SU-DHL-6 (cell line): ENCODE measurements at regions not wholly inside any gene's neighbourhood (a gene's known extent, or its start where the extent isn't known, plus 50 kb on each side); places are given as distances from the start of the nearest gene placed in this dataset.

Experiments
- H2AFZ ChIP-seq: fragments of 200-600 bp; sonication (generic); 2 replicates; pipeline ENCODE4 v1.6.1; 2014; ENCODE audit warnings: low read depth, mild to moderate bottlenecking, moderate library complexity, mixed read lengths, antibody characterized with exemption, low read length; ENCODE audit not compliant: severe bottlenecking
- H3F3A ChIP-seq: fragments of 200-600 bp; shearing (Covaris generic); 2 replicates; pipeline ENCODE4 v1.6.0; 2016; ENCODE audit warnings: antibody characterized with exemption, mild to moderate bottlenecking; ENCODE audit not compliant: insufficient read depth
- H3K27ac ChIP-seq: fragments of 200-600 bp; sonication (generic); 2 replicates; pipeline ENCODE4 v1.5.1; 2016; ENCODE audit warnings: low read depth, mild to moderate bottlenecking, low read length, moderate library complexity, mixed read lengths
- H3K27me3 ChIP-seq: fragments of 200-600 bp; sonication (generic), shearing (Covaris generic); 2 replicates; pipeline ENCODE4 v1.6.0; 2014; ENCODE audit warnings: mild to moderate bottlenecking, low read length
- H3K36me3 ChIP-seq: fragments of 200-600 bp; sonication (generic); 2 replicates; pipeline ENCODE4 v1.6.1; 2014; ENCODE audit warnings: mild to moderate bottlenecking, low read length, mixed read lengths
- H3K4me2 ChIP-seq: fragments of 300-600, 200-600 bp; shearing (Covaris generic), sonication (generic); 2 replicates; pipeline ENCODE4 v1.6.0; 2014; ENCODE audit warnings: low read length, low read depth, mild to moderate bottlenecking; ENCODE audit not compliant: poor library complexity, severe bottlenecking
- H3K4me3 ChIP-seq: fragments of 200-600 bp; sonication (generic); 2 replicates; pipeline ENCODE4 v1.5.1; 2014; ENCODE audit warnings: antibody characterized with exemption, low read length, mild to moderate bottlenecking, mixed read lengths; ENCODE audit not compliant: insufficient read depth, poor library complexity, severe bottlenecking
- H3K79me2 ChIP-seq: fragments of 200-600 bp; sonication (generic); 2 replicates; pipeline ENCODE4 v1.6.1; 2014; ENCODE audit warnings: mild to moderate bottlenecking, low read length, moderate library complexity; ENCODE audit not compliant: insufficient read depth
- H3K9ac ChIP-seq: fragments of 200-600 bp; sonication (generic); 2 replicates; pipeline ENCODE4 v1.7.0; 2014; ENCODE audit warnings: mild to moderate bottlenecking, low read length
- H3K9me2 ChIP-seq: fragments of 200-600 bp; sonication (generic); replicated peaks from 2 replicates; pipeline ENCODE4 v1.6.1; 2014; ENCODE audit warnings: low read length; ENCODE audit not compliant: insufficient read depth
- H3K9me3 ChIP-seq: fragments of 200-600 bp; sonication (generic); 2 replicates; pipeline ENCODE4 v1.6.1; 2014; ENCODE audit warnings: low read length, mixed read lengths; ENCODE audit not compliant: insufficient read depth
- H4K20me1 ChIP-seq: fragments of 200-600 bp; sonication (generic); 2 replicates; pipeline ENCODE4 v1.6.1; 2014; ENCODE audit warnings: low read depth, mild to moderate bottlenecking, antibody characterized with exemption, low read length, moderate library complexity, mixed read lengths
- CTCF ChIP-seq: fragments of 200-600 bp; sonication (generic); IDR thresholded peaks from one replicate; pipeline ENCODE4 v1.5.1; 2017; ENCODE audit warnings: antibody characterized with exemption, mild to moderate bottlenecking, low read length, moderate library complexity; ENCODE audit not compliant: insufficient read depth, poor library complexity, severe bottlenecking
- EZH2phosphoT487 ChIP-seq: fragments of 200-600 bp; sonication (generic), shearing (Covaris generic); conservative IDR thresholded peaks from 2 replicates; pipeline ENCODE4 v1.6.1; 2018; ENCODE audit warnings: mild to moderate bottlenecking, antibody characterized with exemption, low read length, moderate library complexity, mixed read lengths

DNA sequence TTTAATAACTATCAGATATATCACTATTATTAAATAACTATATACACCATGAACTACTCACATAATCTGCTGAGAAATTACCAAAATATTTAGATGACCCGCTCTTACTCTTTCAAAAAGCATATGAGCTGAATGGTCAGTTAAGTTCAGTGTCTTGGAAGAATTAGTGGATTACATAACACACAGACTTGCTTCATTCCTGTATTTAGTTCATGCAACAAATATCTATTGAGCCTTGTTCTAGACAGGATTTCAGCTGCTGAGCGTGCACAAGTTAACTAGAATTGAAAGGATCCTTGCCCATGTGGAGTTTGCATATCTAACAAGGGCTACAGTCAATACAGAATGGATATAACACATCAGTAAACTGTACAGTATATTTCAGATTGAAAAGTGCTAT lies 566.2 kb downstream of the CBLN4 start:
- Histone ChIP-seq H3K4me2 (no peak overlapping the region), H3K9me2 (no peaks in the 10 kb centered on the region), H3K27ac (no peak overlapping the region), H2AFZ (no peak overlapping the region), H3K9ac (no peak overlapping the region), H3F3A (no peaks in the 10 kb centered on the region), H3K79me2 (no peaks in the 10 kb centered on the region), H3K36me3 (no peaks in the 10 kb centered on the region), H4K20me1 (no peaks in the 10 kb centered on the region), H3K27me3 (no peaks in the 10 kb centered on the region), H3K9me3 (no peaks in the 10 kb centered on the region), H3K4me3 (no peak overlapping the region)
- TF ChIP-seq CTCF (no peak), EZH2phosphoT487 (no peak)

DNA sequence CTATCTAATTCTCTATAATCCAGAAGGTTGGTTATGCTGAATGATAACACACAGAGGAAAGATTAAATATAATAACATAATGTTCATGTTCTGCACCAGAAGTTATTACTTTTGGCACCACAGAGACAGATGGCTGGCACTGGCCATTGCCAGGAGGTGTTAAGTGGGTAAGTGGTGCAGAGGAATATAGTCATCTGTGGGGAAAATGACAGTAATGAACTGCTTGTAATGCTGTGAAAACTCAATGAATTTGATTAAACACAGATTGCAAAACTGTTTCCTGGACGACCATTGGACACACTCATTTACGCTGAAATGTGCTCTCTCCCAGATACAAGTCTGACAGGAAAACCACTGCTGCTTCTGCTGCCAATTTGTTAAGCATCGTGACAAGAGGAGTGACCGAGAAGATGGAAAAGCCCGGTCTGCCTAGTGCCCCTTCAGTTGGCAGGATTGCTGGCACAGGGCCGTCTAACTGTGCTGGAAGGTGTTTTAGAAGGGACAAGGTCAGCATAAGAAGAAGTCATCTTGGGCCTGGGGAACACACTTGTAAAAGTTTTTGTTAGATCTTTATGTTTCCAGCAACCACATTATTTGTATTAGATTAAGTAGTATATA lies 567.4 kb downstream of the CBLN4 start:
- H2AFZ ChIP-seq, result no peak overlapping the region
- no peaks in the 10 kb centered on the region for H3K36me3 ChIP-seq
- no peaks in the 10 kb centered on the region for H3K9me3 ChIP-seq
- H3K4me2 ChIP-seq, result no peak overlapping the region
- TF ChIP-seq EZH2phosphoT487, result no peak
- TF ChIP-seq CTCF, result no peak
- no peak overlapping the region for H3K27ac ChIP-seq
- no peak overlapping the region for H3K9ac ChIP-seq
- H3K4me3 ChIP-seq, result no peak overlapping the region
- no peaks in the 10 kb centered on the region for H3K79me2 ChIP-seq
- no peaks in the 10 kb centered on the region for H4K20me1 ChIP-seq
- no peaks in the 10 kb centered on the region for H3K9me2 ChIP-seq
- H3F3A ChIP-seq, result no peaks in the 10 kb centered on the region
- H3K27me3 ChIP-seq, result no peaks in the 10 kb centered on the region

- Histone ChIP-seq H3K4me2 (no peak overlapping the region), H3F3A (no peaks in the 10 kb centered on the region), H3K9me3 (no peaks in the 10 kb centered on the region), H3K27me3 (no peaks in the 10 kb centered on the region), H3K79me2 (no peaks in the 10 kb centered on the region), H3K27ac (no peak overlapping the region), H4K20me1 (no peaks in the 10 kb centered on the region), H3K36me3 (no peaks in the 10 kb centered on the region), H3K9ac (no peak overlapping the region), H2AFZ (no peak overlapping the region), H3K9me2 (no peaks in the 10 kb centered on the region), H3K4me3 (no peak overlapping the region)
- no peak for TF ChIP-seq CTCF
- TF ChIP-seq EZH2phosphoT487, result no peak
Measured at GRCh38 chr20:55424968-55425367, 580.4 kb downstream of the CBLN4 start.
